HL-60 (cell line): ENCODE measurements at regions not wholly inside any gene's neighbourhood (a gene's known extent, or its start where the extent isn't known, plus 50 kb on each side); places are given as distances from the start of the nearest gene placed in this dataset.

ENCODE experiments used
- DNase-seq, 2 experiments: peaks; one replicate each; pipeline ENCODE4 v3.0.0-alpha.2; 2010 to 2020; ENCODE audit warnings: low read depth in 1 of 2, low spot score in 1 of 2
- H3K27ac ChIP-seq: fragments of 250-450 bp; sonication (Bioruptor Pico); replicated peaks from 2 replicates; pipeline ENCODE4 v1.5.1; 2020; ENCODE audit warnings: mild to moderate bottlenecking, moderate library complexity
- H3K27me3 ChIP-seq: fragments of 250-450 bp; sonication (Bioruptor Pico); 2 replicates; pipeline ENCODE4 v1.5.1; 2021; ENCODE audit warnings: mild to moderate bottlenecking, moderate library complexity; ENCODE audit not compliant: insufficient read depth, poor library complexity, severe bottlenecking
- H3K4me3 ChIP-seq: replicated peaks from 2 replicates; pipeline ENCODE4 v1.5.1; 2011; ENCODE audit warnings: mild to moderate bottlenecking, control low read depth, low read length; ENCODE audit not compliant: insufficient read depth
- GABPA ChIP-seq: IDR thresholded peaks from 2 replicates; pipeline ENCODE4 v1.6.1; 2012; ENCODE audit warnings: low read depth
- POLR2AphosphoS5 ChIP-seq: IDR thresholded peaks from 2 replicates; pipeline ENCODE4 v1.6.1; 2012; ENCODE audit warnings: low read depth
- SPI1 ChIP-seq: IDR thresholded peaks from 2 replicates; pipeline ENCODE4 v1.6.1; 2012; ENCODE audit warnings: low read depth, mild to moderate bottlenecking, borderline replicate concordance
- TF ChIP-seq, protein P1 (sequence below): IDR thresholded peaks from one replicate; pipeline ENCODE4 v1.5.1; 2011; ENCODE audit warnings: low read length, control low read depth, inconsistent platforms; ENCODE audit not compliant: insufficient read depth
- TF ChIP-seq, protein P2 (sequence below): IDR thresholded peaks from 2 replicates; pipeline ENCODE4 v1.6.1; 2012; ENCODE audit warnings: low read depth; ENCODE audit not compliant: insufficient replicate concordance

DNA sequence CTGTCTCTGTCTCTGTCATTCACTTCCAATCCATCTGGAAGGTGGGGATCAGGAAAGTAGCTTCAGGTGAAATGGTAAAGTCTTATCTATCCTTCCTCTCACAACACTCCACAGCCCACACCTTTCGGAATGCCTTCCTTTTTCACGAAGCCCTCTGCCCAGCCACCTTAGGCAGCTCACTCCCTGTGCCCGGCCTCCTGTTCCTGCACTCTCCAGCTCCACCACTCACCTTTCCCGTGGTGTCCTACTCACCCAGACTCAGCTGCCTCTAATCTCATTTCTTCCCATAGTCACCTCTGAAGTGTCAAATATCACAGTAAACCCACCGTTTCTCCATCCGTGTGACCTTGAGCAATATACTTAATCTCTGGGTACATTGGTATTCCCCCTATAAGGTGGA is 100.9 kb upstream of the C7orf33 start:
- Histone ChIP-seq H3K27ac (no peak overlapping the region), H3K27me3 (no peaks in the 10 kb centered on the region), H3K4me3 (no peak overlapping the region)
- no peak for DNase-seq
- TF ChIP-seq, protein P1, sequence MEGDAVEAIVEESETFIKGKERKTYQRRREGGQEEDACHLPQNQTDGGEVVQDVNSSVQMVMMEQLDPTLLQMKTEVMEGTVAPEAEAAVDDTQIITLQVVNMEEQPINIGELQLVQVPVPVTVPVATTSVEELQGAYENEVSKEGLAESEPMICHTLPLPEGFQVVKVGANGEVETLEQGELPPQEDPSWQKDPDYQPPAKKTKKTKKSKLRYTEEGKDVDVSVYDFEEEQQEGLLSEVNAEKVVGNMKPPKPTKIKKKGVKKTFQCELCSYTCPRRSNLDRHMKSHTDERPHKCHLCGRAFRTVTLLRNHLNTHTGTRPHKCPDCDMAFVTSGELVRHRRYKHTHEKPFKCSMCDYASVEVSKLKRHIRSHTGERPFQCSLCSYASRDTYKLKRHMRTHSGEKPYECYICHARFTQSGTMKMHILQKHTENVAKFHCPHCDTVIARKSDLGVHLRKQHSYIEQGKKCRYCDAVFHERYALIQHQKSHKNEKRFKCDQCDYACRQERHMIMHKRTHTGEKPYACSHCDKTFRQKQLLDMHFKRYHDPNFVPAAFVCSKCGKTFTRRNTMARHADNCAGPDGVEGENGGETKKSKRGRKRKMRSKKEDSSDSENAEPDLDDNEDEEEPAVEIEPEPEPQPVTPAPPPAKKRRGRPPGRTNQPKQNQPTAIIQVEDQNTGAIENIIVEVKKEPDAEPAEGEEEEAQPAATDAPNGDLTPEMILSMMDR = no peak
- TF ChIP-seq GABPA (no peak), POLR2AphosphoS5 (no peak), SPI1 (no peak)
- TF ChIP-seq, protein P2, sequence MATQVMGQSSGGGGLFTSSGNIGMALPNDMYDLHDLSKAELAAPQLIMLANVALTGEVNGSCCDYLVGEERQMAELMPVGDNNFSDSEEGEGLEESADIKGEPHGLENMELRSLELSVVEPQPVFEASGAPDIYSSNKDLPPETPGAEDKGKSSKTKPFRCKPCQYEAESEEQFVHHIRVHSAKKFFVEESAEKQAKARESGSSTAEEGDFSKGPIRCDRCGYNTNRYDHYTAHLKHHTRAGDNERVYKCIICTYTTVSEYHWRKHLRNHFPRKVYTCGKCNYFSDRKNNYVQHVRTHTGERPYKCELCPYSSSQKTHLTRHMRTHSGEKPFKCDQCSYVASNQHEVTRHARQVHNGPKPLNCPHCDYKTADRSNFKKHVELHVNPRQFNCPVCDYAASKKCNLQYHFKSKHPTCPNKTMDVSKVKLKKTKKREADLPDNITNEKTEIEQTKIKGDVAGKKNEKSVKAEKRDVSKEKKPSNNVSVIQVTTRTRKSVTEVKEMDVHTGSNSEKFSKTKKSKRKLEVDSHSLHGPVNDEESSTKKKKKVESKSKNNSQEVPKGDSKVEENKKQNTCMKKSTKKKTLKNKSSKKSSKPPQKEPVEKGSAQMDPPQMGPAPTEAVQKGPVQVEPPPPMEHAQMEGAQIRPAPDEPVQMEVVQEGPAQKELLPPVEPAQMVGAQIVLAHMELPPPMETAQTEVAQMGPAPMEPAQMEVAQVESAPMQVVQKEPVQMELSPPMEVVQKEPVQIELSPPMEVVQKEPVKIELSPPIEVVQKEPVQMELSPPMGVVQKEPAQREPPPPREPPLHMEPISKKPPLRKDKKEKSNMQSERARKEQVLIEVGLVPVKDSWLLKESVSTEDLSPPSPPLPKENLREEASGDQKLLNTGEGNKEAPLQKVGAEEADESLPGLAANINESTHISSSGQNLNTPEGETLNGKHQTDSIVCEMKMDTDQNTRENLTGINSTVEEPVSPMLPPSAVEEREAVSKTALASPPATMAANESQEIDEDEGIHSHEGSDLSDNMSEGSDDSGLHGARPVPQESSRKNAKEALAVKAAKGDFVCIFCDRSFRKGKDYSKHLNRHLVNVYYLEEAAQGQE = no peak

DNA sequence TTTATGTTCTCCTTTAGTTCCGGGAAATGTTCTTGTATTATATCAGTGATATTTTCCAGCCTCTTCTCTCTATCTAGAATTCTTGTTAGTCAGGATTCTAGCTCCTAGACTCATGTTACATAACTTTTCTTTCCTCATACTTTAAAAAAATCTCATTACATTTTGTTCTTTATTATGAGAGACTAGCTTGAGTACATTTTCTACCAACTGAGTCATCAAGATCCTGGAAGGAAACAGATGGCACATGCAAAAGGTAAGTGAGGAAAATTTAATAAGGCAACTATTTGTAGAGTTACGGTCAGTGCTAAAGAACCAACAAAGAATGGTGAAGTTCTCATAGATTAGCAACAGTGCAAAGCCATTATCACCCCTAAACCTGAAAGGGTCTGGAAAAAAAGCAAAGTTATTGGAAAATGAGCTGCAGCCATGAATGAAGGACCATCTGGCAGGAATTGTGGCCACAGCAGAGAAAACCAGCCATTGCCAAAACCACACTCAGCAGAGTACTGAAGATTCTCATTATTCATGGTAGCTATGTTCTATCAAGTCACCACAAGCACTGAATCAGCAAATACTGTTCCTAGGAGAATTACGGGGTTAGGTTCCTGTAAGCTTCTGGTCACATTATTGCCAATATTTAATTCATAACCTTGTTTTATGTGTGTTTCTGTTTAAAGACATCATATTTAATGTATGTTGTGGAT is 98.3 kb upstream of the C7orf33 start:
- Histone ChIP-seq H3K27ac (no peak overlapping the region), H3K4me3 (no peak overlapping the region), H3K27me3 (no peaks in the 10 kb centered on the region)
- no peak for DNase-seq
- TF ChIP-seq, protein P1 = no peak
- TF ChIP-seq GABPA (no peak), SPI1 (no peak), POLR2AphosphoS5 (no peak)
- TF ChIP-seq, protein P2 = no peak

DNA sequence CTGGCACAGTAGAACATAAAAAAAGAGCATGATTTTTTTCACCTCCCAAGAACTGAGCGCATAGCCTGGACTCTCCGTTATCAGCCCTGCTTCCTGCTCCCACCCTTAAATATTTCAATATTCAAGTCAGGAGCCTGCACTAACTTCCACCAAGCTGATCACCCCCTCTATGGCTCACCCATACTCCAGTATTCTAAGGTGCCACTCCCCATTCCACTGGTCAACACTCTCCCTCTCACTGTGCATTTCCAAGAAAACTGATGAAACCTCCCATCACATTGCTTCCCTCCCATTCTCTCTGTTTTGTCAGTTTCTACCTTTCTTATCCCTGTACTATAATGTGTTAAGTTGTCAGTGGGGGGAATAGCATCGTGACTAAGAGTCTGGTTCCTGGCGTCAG is 95.0 kb upstream of the C7orf33 start:
- TF ChIP-seq POLR2AphosphoS5 (no peak), GABPA (no peak), SPI1 (no peak)
- TF ChIP-seq, protein P2 = no peak
- TF ChIP-seq, protein P1 = no peak
- Histone ChIP-seq H3K4me3 (no peak overlapping the region), H3K27me3 (peaks cover 12% of the 10 kb centered on the region), H3K27ac (no peak overlapping the region)
- DNase-seq = no peak
